Trophoblast cell (in vitro differentiated cells and primary cell): ENCODE measurements at regions not wholly inside any gene's neighbourhood (a gene's known extent, or its start where the extent isn't known, plus 50 kb on each side); places are given as distances from the start of the nearest gene placed in this dataset.
A peak's percentile ranks its signal among the peaks of the same experiment; 100 is the strongest.

Source experiments
- DNase-seq, 2 donors: peaks; one replicate each; pipeline ENCODE4 v3.0.0-alpha.2; 2016
- H2AFZ ChIP-seq: 2 replicates; pipeline ENCODE4 v1.6.1; 2013; ENCODE audit warnings: low read length, moderate library complexity, mild to moderate bottlenecking; ENCODE audit not compliant: insufficient read depth, poor library complexity
- H2AK5ac ChIP-seq: 2 replicates; pipeline ENCODE4 v1.6.1; 2013; ENCODE audit warnings: mild to moderate bottlenecking, low read length
- H2BK120ac ChIP-seq: 2 replicates; pipeline ENCODE4 v1.6.1; 2013; ENCODE audit warnings: low read length, mild to moderate bottlenecking, moderate library complexity; ENCODE audit not compliant: insufficient read depth, poor library complexity
- H2BK12ac ChIP-seq: 2 replicates; pipeline ENCODE4 v1.6.1; 2013; ENCODE audit warnings: mild to moderate bottlenecking, low read length, moderate library complexity
- H2BK5ac ChIP-seq: 2 replicates; pipeline ENCODE4 v1.6.1; 2013; ENCODE audit warnings: low read length, low read depth, moderate library complexity, mild to moderate bottlenecking; ENCODE audit not compliant: poor library complexity
- H3K14ac ChIP-seq: 2 replicates; pipeline ENCODE4 v1.6.1; 2013; ENCODE audit warnings: mild to moderate bottlenecking, low read length
- H3K18ac ChIP-seq: 2 replicates; pipeline ENCODE4 v1.6.1; 2013; ENCODE audit warnings: mild to moderate bottlenecking, low read length
- H3K23ac ChIP-seq: 2 replicates; pipeline ENCODE4 v1.6.1; 2013; ENCODE audit warnings: low read length
- H3K27ac ChIP-seq: 2 replicates; pipeline ENCODE4 v1.5.1; 2013; ENCODE audit warnings: low read depth, mild to moderate bottlenecking, inconsistent platforms, low read length, moderate library complexity
- H3K27me3 ChIP-seq: 2 replicates; pipeline ENCODE4 v1.6.1; 2013; ENCODE audit warnings: inconsistent platforms, mild to moderate bottlenecking, low read length, moderate library complexity; ENCODE audit not compliant: insufficient read depth
- H3K36me3 ChIP-seq, 2 experiments: 1 replicate in 1 of 2; 2 replicates in 1 of 2; pipeline ENCODE4 v1.6.1; 2013; ENCODE audit warnings: low read length in 2 of 2, mild to moderate bottlenecking in 2 of 2, moderate library complexity in 1 of 2; ENCODE audit not compliant: insufficient read depth in 2 of 2, control insufficient read depth in 1 of 2
- H3K4ac ChIP-seq: 2 replicates; pipeline ENCODE4 v1.6.1; 2013; ENCODE audit warnings: low read depth, mild to moderate bottlenecking, low read length, moderate library complexity
- H3K4me1 ChIP-seq, 2 experiments: 1 replicate in 1 of 2; 2 replicates in 1 of 2; pipeline ENCODE4 v1.6.1; 2013; ENCODE audit warnings: low read length in 2 of 2, mild to moderate bottlenecking in 2 of 2, moderate library complexity in 1 of 2; ENCODE audit not compliant: insufficient read depth in 2 of 2, control insufficient read depth in 1 of 2
- H3K4me2 ChIP-seq: 2 replicates; pipeline ENCODE4 v1.6.1; 2013; ENCODE audit warnings: inconsistent platforms, mild to moderate bottlenecking, low read length, moderate library complexity
- H3K4me3 ChIP-seq: 2 replicates; pipeline ENCODE4 v1.5.1; 2013; ENCODE audit warnings: mild to moderate bottlenecking, low read depth, low read length, inconsistent platforms
- H3K79me1 ChIP-seq: one replicate; pipeline ENCODE4 v1.6.1; 2013; ENCODE audit warnings: low read length
- H3K79me2 ChIP-seq: 2 replicates; pipeline ENCODE4 v1.6.1; 2013; ENCODE audit warnings: low read length, mild to moderate bottlenecking; ENCODE audit not compliant: control insufficient read depth, insufficient read depth, poor library complexity
- H3K9ac ChIP-seq: 2 replicates; pipeline ENCODE4 v1.6.1; 2013; ENCODE audit warnings: mild to moderate bottlenecking, low read length
- H3K9me3 ChIP-seq: 2 replicates; pipeline ENCODE4 v1.6.1; 2013; ENCODE audit warnings: low read depth, mild to moderate bottlenecking, control low read depth, inconsistent platforms, low read length; ENCODE audit not compliant: insufficient read depth
- H4K12ac ChIP-seq: 2 replicates; pipeline ENCODE4 v1.6.1; 2013; ENCODE audit warnings: low read depth, mild to moderate bottlenecking, low read length, moderate library complexity
- H4K8ac ChIP-seq: 2 replicates; pipeline ENCODE4 v1.6.1; 2013; ENCODE audit warnings: low read depth, mild to moderate bottlenecking, low read length, moderate library complexity
- H4K91ac ChIP-seq: one replicate; pipeline ENCODE4 v1.6.1; 2013; ENCODE audit warnings: low read depth, mild to moderate bottlenecking, low read length, moderate library complexity
- WGBS: extraction: QIAGEN DNeasy Blood & Tissue Kit; methylation state at CpG from one replicate; pipeline ENCODE4 v1.1.7; 2013; ENCODE audit warnings: missing lambda C conversion rate; ENCODE audit not compliant: insufficient read length, insufficient coverage; ENCODE audit errors: extremely low coverage; 5-methylcytosine and 5-hydroxymethylcytosine counted together

DNA sequence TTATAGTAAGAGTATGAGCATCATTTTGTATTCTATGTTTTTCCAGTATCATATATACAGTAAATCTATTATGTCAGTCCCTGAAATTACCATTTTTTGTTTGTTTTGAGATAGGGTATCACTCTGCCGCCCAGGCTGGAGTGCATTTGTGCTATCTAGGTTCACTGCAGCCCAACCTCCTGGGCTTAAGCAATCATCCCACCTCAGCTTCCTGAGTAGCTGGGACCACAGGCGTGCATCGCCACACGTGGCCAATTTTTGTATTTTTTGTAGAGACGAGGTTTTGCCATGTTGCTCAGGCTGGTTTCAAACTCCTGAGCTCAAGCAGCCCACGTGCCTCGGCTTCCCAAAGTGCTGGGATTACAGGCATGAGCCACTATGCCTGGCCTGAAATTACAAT lies 85.6 kb downstream of the ZNF330 start:
- Histone ChIP-seq H3K23ac (no peak overlapping the region), H2AFZ (no peak overlapping the region), H3K4me2 (no peak overlapping the region), H3K4ac (no peak overlapping the region), H3K9ac (no peak overlapping the region), H3K18ac (no peak overlapping the region), H2BK12ac (no peak overlapping the region), H3K4me1 (no peaks in the 10 kb centered on the region), H3K79me2 (no peaks in the 10 kb centered on the region), H3K79me1 (no peaks in the 10 kb centered on the region), H3K36me3 (no peaks in the 10 kb centered on the region), H2AK5ac (no peak overlapping the region), H3K27ac (no peak overlapping the region), H3K27me3 (no peaks in the 10 kb centered on the region), H3K14ac (no peak overlapping the region), H2BK120ac (no peak overlapping the region), H3K4me3 (no peak overlapping the region), H4K8ac (no peak overlapping the region), H4K12ac (no peak overlapping the region), H2BK5ac (no peak overlapping the region), H4K91ac (no peak overlapping the region), H3K9me3 (no peaks in the 10 kb centered on the region)
- WGBS = no CpG with 5 or more reads among the region's 7 CpGs
- no peak for DNase-seq

DNA sequence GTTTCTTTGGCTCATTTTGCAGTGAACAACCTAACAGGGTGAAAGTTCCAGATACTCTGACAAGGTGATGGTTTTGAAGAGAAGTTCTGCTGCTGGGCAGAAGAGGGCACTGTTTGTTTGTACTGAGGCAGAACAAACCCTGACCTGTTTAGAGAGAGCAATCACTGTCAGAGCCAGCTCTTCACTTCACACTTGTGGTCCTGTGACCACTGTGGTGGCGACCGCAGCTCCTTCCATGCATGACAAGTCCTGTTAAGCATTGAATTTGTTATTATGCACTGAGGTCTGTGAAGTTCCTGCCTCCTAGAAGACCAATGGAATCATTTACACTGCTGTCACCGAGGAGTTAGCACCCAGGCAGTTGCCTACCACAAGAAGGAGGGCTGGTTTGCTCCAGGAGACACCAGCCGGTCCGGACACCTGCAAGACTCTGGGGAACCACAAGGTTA lies 86.6 kb downstream of the ZNF330 start:
- Histone ChIP-seq H3K14ac (no peak overlapping the region), H3K27me3 (no peaks in the 10 kb centered on the region), H3K18ac (no peak overlapping the region), H3K4ac (no peak overlapping the region), H4K8ac (no peak overlapping the region), H3K4me1 (no peaks in the 10 kb centered on the region), H3K4me3 (no peak overlapping the region), H4K91ac (no peak overlapping the region), H4K12ac (no peak overlapping the region), H3K36me3 (no peaks in the 10 kb centered on the region), H3K23ac (no peak overlapping the region), H3K79me1 (no peaks in the 10 kb centered on the region), H2BK5ac (no peak overlapping the region), H2AK5ac (no peak overlapping the region), H3K79me2 (no peaks in the 10 kb centered on the region), H2AFZ (no peak overlapping the region), H3K27ac (no peak overlapping the region), H3K9ac (no peak overlapping the region), H3K4me2 (no peak overlapping the region), H3K9me3 (no peaks in the 10 kb centered on the region), H2BK120ac (no peak overlapping the region), H2BK12ac (no peak overlapping the region)
- no CpG with 5 or more reads among the region's 5 CpGs for WGBS
- DNase-seq = peak; percentile 13 to 58

DNA sequence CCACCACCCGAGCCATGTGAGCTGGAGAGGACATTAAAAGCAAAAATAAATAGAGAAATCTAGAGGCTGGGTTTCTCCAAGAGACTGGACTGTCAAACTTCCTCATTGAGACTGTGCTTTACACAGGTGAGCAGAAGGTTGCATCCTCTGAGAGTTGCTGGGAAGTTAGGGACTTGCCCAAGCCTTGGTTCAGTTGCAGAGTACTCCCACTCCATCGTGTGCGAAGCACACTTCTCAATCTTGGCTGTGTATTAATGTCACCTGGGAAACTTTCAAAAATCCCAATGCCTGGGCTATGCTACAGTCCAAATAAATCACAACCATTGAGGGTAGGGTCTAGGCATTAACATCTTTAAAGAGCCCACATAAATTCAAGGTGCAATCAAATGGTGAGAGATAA lies 89.2 kb downstream of the ZNF330 start:
- Histone ChIP-seq H2BK5ac (no peak overlapping the region), H3K4me2 (no peak overlapping the region), H4K8ac (no peak overlapping the region), H3K27ac (no peak overlapping the region), H3K18ac (no peak overlapping the region), H3K23ac (no peak overlapping the region), H3K14ac (no peak overlapping the region), H2BK12ac (no peak overlapping the region), H2BK120ac (no peak overlapping the region), H3K4me3 (no peak overlapping the region), H4K91ac (no peak overlapping the region), H3K4ac (no peak overlapping the region), H2AK5ac (no peak overlapping the region), H4K12ac (no peak overlapping the region), H3K27me3 (no peaks in the 10 kb centered on the region), H3K79me2 (no peaks in the 10 kb centered on the region), H3K9me3 (no peaks in the 10 kb centered on the region), H3K9ac (no peak overlapping the region), H3K36me3 (no peaks in the 10 kb centered on the region), H3K4me1 (no peaks in the 10 kb centered on the region), H3K79me1 (no peaks in the 10 kb centered on the region), H2AFZ (no peak overlapping the region)
- WGBS = no CpG with 5 or more reads among the region's 3 CpGs
- no peak for DNase-seq

DNA sequence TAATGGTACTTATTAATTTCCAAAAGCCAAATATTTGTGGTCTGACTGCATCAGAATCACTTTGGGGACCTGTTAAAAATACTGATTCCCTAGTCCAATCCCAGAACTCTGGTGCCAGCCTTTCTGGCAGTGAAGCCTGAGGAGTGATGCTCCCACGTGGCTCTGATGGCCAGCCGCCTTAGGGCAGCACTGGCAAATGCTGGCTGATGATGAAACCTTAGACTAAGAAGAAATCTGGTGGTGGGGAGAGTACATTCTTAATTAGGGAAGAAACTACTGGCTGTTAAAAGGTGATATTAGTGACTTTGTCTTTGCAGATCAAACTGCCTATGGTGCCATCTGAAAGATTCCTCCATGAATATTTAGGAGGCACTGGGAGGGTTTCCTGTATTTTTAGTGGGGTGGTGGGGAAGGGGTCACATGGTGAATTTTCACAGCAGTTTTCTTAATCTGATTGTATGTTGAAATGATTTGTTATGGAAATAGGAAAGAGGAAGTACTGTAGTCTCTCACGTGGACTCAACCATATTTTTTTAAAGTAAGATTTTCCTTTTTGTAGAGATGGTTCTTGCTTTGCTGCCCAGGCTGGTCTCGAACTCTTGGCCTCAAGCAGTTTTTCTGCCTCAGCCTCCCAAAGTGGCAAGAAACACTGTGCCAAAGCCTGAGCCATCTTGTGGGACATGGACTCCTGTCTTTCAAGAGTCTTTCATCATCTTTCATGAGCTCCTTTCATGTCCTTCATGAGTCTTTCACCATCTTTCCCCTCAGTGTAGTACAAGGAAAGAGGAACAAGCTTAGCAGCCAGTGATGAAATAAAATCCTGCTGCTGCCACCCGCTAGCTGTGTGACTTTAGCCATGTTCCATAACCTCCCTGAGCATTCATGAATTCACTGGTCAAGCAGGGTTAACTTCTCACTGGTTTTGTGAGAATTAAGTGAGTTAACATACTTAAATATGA lies 90.8 kb downstream of the ZNF330 start:
- H3K36me3 ChIP-seq = no peaks in the 10 kb centered on the region
- no peak overlapping the region for H3K9ac ChIP-seq
- no peak overlapping the region for H3K14ac ChIP-seq
- H3K4ac ChIP-seq = no peak overlapping the region
- H3K79me2 ChIP-seq = no peaks in the 10 kb centered on the region
- H4K8ac ChIP-seq = no peak overlapping the region
- no peaks in the 10 kb centered on the region for H3K4me1 ChIP-seq
- no peak overlapping the region for H4K91ac ChIP-seq
- no peak overlapping the region for H3K23ac ChIP-seq
- H3K27ac ChIP-seq = no peak overlapping the region
- H2AFZ ChIP-seq = no peak overlapping the region
- no peak overlapping the region for H2BK120ac ChIP-seq
- H3K79me1 ChIP-seq = no peaks in the 10 kb centered on the region
- H3K27me3 ChIP-seq = no peaks in the 10 kb centered on the region
- WGBS = no CpG with 5 or more reads among the region's 5 CpGs
- H3K4me3 ChIP-seq = no peak overlapping the region
- H2AK5ac ChIP-seq = no peak overlapping the region
- H3K18ac ChIP-seq = no peak overlapping the region
- no peaks in the 10 kb centered on the region for H3K9me3 ChIP-seq
- no peak overlapping the region for H3K4me2 ChIP-seq
- DNase-seq = no peak
- H4K12ac ChIP-seq = no peak overlapping the region
- no peak overlapping the region for H2BK5ac ChIP-seq
- no peak overlapping the region for H2BK12ac ChIP-seq
